ENCODE measurements at regions not wholly inside any gene's neighbourhood (a gene's known extent, or its start where the extent isn't known, plus 50 kb on each side); places are given as distances from the start of the nearest gene placed in this dataset.
"Not testable (repeated sequence)": the region's sequence is repeated elsewhere in the genome, so short reads cannot be mapped to it uniquely, and the experiment has no call there.

DNA sequence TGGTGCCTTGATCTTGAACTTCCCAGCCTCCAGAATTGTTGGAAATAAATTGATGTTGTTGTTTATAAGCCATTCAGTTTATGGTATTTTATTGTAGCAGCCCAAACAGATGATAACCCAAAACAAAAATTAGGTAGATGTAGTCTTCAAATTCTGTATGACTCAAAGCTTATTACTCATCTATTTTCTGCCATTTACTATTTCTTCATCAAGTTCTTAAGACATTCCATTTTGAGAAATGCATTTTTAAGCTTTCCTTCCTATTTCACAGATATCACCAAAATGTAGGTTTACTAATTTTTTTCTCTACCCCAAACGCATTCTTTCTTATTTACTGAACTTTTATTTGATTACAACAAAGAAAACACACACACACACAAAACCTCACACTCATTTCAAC lies 148.2 kb downstream of the RND3 start:
- Histone ChIP-seq H3K27me3 (no peaks in the 10 kb centered on the region), H3K9me3 (no peaks in the 10 kb centered on the region), H3K36me3 (no peaks in the 10 kb centered on the region), H3K4me3 (no peak overlapping the region), H3K4me1 (peaks cover 10% of the 10 kb centered on the region), H3K27ac (no peak overlapping the region)
- no peak for DNase-seq (ENCODE audit: low spot score in 2 of 2)
- 79% methylated on average over 1 of the region's 1 CpG for WGBS
- TF ChIP-seq POLR2AphosphoS5 (IDR thresholded peaks at IDR 0.05) (no peak), CTCF (IDR thresholded peaks at IDR 0.05) (no peak), POLR2A (IDR thresholded peaks at IDR 0.05) (no peak), EP300 (IDR thresholded peaks at IDR 0.05) (no peak)

GRCh38 chr2:150335596-150335995 lies 151.9 kb downstream of the RND3 start:
- peaks cover 4% of the 10 kb centered on the region for H3K4me1 ChIP-seq
- no peak for DNase-seq (ENCODE audit: low spot score in 2 of 2)
- no peaks in the 10 kb centered on the region for H3K36me3 ChIP-seq
- WGBS = 100% methylated on average over 1 of the region's 1 CpG
- no peak for TF ChIP-seq CTCF (IDR thresholded peaks at IDR 0.05)
- TF ChIP-seq EP300 (IDR thresholded peaks at IDR 0.05) = no peak
- no peak for TF ChIP-seq POLR2A (IDR thresholded peaks at IDR 0.05)
- no peak for TF ChIP-seq POLR2AphosphoS5 (IDR thresholded peaks at IDR 0.05)
- no peaks in the 10 kb centered on the region for H3K9me3 ChIP-seq
- no peaks in the 10 kb centered on the region for H3K27me3 ChIP-seq
- no peak overlapping the region for H3K4me3 ChIP-seq
- no peak overlapping the region for H3K27ac ChIP-seq

DNA sequence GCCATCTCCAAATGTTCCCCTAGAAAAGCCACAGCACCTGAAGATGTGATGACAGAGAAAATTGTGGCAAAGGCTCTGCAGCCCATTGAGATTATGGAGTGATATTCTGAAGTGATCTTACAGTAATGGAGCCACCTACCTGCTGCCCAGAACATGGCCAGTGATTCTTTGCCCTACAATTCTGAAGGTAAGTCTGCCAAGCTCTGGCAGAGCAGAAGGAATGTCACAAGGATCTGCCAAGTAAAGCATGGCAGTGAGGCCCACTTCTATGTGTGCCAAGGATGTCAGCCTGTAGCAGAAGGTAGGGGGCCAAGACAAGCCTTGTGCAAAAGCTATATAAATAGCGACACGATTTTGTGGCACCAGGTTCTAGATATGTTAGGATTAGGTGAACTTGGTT lies 155.1 kb downstream of the RND3 start:
- no peak overlapping the region for H3K4me3 ChIP-seq
- TF ChIP-seq CTCF (IDR thresholded peaks at IDR 0.05) = no peak
- TF ChIP-seq POLR2AphosphoS5 (IDR thresholded peaks at IDR 0.05) = no peak
- TF ChIP-seq EP300 (IDR thresholded peaks at IDR 0.05) = no peak
- H3K36me3 ChIP-seq = no peaks in the 10 kb centered on the region
- DNase-seq (ENCODE audit: low spot score in 2 of 2) = no peak
- H3K4me1 ChIP-seq = no peaks in the 10 kb centered on the region
- no peaks in the 10 kb centered on the region for H3K27me3 ChIP-seq
- no peaks in the 10 kb centered on the region for H3K9me3 ChIP-seq
- WGBS = 55% methylated on average over 2 of the region's 2 CpGs
- no peak overlapping the region for H3K27ac ChIP-seq

DNA sequence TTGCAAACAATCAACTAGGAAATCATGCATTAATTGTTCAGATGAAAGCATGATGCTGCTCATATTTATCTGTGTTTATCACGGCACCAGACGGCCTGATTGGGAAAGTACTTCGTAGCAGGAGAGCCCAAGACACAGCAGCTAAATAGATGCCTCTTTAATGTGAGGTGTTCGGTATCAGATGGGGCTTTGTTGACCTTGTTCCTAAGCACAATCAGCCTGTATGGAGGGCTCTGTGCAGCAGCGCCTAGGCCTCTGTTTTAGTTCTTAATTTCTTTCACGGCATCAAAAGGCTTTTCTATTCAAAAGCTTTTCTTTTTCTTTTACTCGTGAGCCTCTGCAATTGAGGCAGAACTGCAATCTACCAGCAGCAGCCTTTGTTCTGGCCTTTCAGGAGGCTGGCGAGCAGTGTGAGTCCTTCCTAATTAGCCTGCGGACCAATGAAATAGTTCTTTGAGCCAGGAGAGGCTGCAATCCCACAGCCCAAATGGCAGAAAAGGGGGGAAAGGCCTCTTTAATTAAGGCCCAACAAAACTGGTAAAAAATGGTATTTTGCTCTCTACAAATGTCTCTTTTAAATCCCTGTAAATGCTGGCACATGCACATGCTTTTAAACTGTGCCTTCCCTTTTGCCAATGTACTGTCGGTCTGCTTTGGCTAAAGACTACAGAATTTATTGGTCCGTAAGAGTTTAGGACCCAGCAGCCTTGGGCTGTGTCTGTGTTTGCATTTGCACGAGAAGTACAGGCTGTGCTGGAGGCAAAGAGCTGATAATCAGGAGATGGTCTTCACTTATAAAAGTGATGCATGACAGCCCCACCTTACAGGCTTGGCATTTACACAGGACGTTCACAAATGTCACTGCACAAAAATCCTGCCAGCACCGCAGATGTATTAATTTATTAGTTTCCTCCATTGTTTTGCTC lies 159.6 kb downstream of the RND3 start:
- Histone ChIP-seq H3K36me3 (no peaks in the 10 kb centered on the region), H3K4me3 (no peak overlapping the region), H3K9me3 (no peaks in the 10 kb centered on the region), H3K27me3 (no peaks in the 10 kb centered on the region), H3K27ac (no peak overlapping the region), H3K4me1 (no peaks in the 10 kb centered on the region)
- no peak for DNase-seq (ENCODE audit: low spot score in 2 of 2)
- TF ChIP-seq POLR2A (IDR thresholded peaks at IDR 0.05) (no peak), CTCF (IDR thresholded peaks at IDR 0.05) (no peak), EP300 (IDR thresholded peaks at IDR 0.05) (no peak), POLR2AphosphoS5 (IDR thresholded peaks at IDR 0.05) (no peak)
- 66% methylated on average over 14 of the region's 14 CpGs for WGBS

DNA sequence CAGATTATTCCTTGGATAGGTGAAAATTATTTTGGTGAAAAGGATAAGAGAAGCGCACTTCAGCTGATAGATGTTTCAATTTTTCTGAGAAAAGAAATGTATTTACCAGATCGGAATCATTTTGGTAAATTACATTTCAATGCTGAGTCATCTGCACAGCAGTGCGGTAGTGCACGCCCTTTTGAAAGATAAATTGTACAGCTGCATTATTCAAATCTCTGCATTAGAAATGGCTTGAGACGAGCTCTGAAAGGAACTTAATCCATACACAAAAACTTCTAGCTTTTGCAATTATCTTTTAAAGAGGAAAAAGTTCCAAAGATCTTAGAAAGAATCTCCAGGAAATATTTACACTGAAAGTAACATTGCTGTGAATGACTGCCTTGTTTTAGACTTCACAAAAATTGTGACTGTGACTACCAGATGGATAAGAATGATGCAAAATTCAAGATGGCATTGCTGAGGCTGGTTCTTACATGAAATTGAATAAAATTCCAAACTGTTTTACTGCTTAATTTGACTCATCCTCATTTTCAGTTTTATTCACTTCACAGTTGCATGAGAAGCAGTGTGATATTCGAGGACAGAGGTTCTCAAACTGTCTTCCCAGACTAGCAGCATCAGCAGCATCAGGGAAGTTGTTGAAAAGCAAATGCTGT lies 161.7 kb downstream of the RND3 start:
- H3K4me3 ChIP-seq = no peak overlapping the region
- H3K9me3 ChIP-seq = no peaks in the 10 kb centered on the region
- no peak overlapping the region for H3K27ac ChIP-seq
- 60% methylated on average over 6 of the region's 6 CpGs for WGBS
- no peaks in the 10 kb centered on the region for H3K27me3 ChIP-seq
- TF ChIP-seq POLR2AphosphoS5 (IDR thresholded peaks at IDR 0.05) (no peak), POLR2A (IDR thresholded peaks at IDR 0.05) (no peak), CTCF (IDR thresholded peaks at IDR 0.05) (no peak), EP300 (IDR thresholded peaks at IDR 0.05) (no peak)
- no peaks in the 10 kb centered on the region for H3K36me3 ChIP-seq
- no peaks in the 10 kb centered on the region for H3K4me1 ChIP-seq
- DNase-seq (ENCODE audit: low spot score in 2 of 2) = no peak

GRCh38 chr2:150323071-150323470 lies 164.4 kb downstream of the RND3 start:
- H3K27me3 ChIP-seq; H3K27ac ChIP-seq; H3K9me3 ChIP-seq; H3K36me3 ChIP-seq; H3K4me1 ChIP-seq; H3K4me3 ChIP-seq; DNase-seq (ENCODE audit: low spot score in 2 of 2): not testable (repeated sequence)

Measured in suprapubic skin (tissue), 4 donors.